ENCODE measurements at regions not wholly inside any gene's neighbourhood (a gene's known extent, or its start where the extent isn't known, plus 50 kb on each side); places are given as distances from the start of the nearest gene placed in this dataset.

DNA sequence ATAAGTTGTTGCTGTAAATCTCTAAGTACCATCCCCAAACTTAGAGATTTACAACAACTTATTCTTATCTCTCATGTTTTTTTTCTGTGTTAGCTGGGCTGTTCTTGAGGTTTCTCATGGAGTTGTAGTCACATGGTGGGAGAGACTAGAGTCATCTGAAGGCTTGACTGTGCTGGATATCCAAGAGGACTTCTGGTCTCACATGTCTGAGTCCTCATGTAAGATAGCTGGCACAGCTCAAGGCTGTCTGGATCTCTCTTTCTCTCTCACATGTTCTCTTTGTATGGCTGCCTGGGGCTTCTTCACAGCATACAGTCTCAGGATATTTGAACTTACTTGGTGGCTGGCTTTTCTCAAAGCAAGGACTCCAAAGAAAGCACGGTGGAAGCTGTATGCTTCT, 63.8 kb downstream of the DACT1 start:
- no peak overlapping the region for H3K9ac ChIP-seq (ENCODE audit: low read length)
- no peak overlapping the region for H3K27ac ChIP-seq (ENCODE audit: low read length)
- H3K36me3 ChIP-seq (ENCODE audit: insufficient read depth, low read length): no peaks in the 10 kb centered on the region
- no peak overlapping the region for H2AFZ ChIP-seq (ENCODE audit: low read depth, low read length)
- no peaks in the 10 kb centered on the region for H3K27me3 ChIP-seq (ENCODE audit: insufficient read depth, low read depth, low read length)
- H3K9me3 ChIP-seq (ENCODE audit: low read length): no peaks in the 10 kb centered on the region
- no peaks in the 10 kb centered on the region for H3K9me2 ChIP-seq (ENCODE audit: insufficient read depth, low read length)
- H3K4me2 ChIP-seq (ENCODE audit: low read length): no peak overlapping the region
- H4K20me1 ChIP-seq (ENCODE audit: insufficient read depth): no peaks in the 10 kb centered on the region
- no peaks in the 10 kb centered on the region for H3K79me2 ChIP-seq (replicated peaks; ENCODE audit: insufficient read depth, low read length)
- TF ChIP-seq MXI1 (conservative IDR thresholded peaks at IDR 0.05; ENCODE audit: poor library complexity, severe bottlenecking): no peak
- no peak for TF ChIP-seq POLR2AphosphoS5 (IDR thresholded peaks at IDR 0.05)
- TF ChIP-seq, protein P1, sequence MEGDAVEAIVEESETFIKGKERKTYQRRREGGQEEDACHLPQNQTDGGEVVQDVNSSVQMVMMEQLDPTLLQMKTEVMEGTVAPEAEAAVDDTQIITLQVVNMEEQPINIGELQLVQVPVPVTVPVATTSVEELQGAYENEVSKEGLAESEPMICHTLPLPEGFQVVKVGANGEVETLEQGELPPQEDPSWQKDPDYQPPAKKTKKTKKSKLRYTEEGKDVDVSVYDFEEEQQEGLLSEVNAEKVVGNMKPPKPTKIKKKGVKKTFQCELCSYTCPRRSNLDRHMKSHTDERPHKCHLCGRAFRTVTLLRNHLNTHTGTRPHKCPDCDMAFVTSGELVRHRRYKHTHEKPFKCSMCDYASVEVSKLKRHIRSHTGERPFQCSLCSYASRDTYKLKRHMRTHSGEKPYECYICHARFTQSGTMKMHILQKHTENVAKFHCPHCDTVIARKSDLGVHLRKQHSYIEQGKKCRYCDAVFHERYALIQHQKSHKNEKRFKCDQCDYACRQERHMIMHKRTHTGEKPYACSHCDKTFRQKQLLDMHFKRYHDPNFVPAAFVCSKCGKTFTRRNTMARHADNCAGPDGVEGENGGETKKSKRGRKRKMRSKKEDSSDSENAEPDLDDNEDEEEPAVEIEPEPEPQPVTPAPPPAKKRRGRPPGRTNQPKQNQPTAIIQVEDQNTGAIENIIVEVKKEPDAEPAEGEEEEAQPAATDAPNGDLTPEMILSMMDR (IDR thresholded peaks at IDR 0.05; ENCODE audit: poor library complexity, severe bottlenecking): no peak
- no peak for TF ChIP-seq TAF1 (IDR thresholded peaks at IDR 0.05; ENCODE audit: low read depth)
- no peak for TF ChIP-seq EZH2 (IDR thresholded peaks at IDR 0.05; ENCODE audit: borderline replicate concordance, insufficient read depth, low read length, poor library complexity, severe bottlenecking)
- no peak for TF ChIP-seq EP300 (conservative IDR thresholded peaks at IDR 0.05; ENCODE audit: poor library complexity, severe bottlenecking)
- TF ChIP-seq RAD21 (conservative IDR thresholded peaks at IDR 0.05): no peak
- no peak for TF ChIP-seq SMC3 (conservative IDR thresholded peaks at IDR 0.05; ENCODE audit: poor library complexity)
- no peak for TF ChIP-seq REST (IDR thresholded peaks at IDR 0.05; ENCODE audit: borderline replicate concordance)
- H3K4me3 ChIP-seq (ENCODE audit: low read length): no peak overlapping the region
- H3F3A ChIP-seq (ENCODE audit: insufficient read depth, low read length, poor library complexity, severe bottlenecking): no peaks in the 10 kb centered on the region

DNA sequence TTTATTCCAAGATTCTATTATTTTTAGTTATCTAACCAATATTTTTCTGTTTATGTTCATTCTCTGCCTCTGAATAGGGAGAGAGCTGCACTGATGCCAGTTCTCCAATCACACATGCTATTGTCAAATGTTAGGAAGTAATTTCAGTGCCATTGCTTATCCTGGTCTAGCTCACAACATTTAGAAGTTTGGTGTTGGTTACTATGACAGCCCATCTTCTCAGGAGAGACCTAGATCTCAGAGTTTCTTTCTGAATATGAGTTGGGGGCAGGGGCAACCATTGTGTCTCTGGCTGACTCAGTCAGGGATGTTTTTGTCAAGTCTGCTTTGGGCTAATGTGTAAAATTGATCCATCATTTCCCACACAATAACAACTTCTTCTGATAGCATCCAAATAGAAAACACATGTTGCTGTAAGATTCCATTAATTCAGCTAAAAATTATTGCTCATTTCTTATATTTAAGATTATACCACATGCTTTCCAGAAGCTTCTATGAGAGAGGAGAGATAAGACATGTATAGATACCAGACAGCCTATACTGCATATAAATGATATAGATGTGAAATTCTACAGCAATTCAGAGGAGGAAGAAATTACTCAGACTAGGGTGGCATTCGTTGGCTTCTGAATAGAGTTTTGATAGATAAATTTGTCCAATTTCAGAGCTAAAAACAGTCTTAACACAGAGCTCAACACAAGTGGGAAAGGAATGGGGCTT, 64.8 kb downstream of the DACT1 start:
- H3K4me3 ChIP-seq (ENCODE audit: low read length): no peak overlapping the region
- H4K20me1 ChIP-seq (ENCODE audit: insufficient read depth): no peaks in the 10 kb centered on the region
- H3K27me3 ChIP-seq (ENCODE audit: insufficient read depth, low read depth, low read length): no peaks in the 10 kb centered on the region
- no peak for TF ChIP-seq TAF1 (IDR thresholded peaks at IDR 0.05; ENCODE audit: low read depth)
- H3K9me3 ChIP-seq (ENCODE audit: low read length): no peaks in the 10 kb centered on the region
- H3K9ac ChIP-seq (ENCODE audit: low read length): no peak overlapping the region
- H3F3A ChIP-seq (ENCODE audit: insufficient read depth, low read length, poor library complexity, severe bottlenecking): no peaks in the 10 kb centered on the region
- no peaks in the 10 kb centered on the region for H3K9me2 ChIP-seq (ENCODE audit: insufficient read depth, low read length)
- H3K36me3 ChIP-seq (ENCODE audit: insufficient read depth, low read length): no peaks in the 10 kb centered on the region
- H3K27ac ChIP-seq (ENCODE audit: low read length): no peak overlapping the region
- no peaks in the 10 kb centered on the region for H3K79me2 ChIP-seq (replicated peaks; ENCODE audit: insufficient read depth, low read length)
- no peak overlapping the region for H2AFZ ChIP-seq (ENCODE audit: low read depth, low read length)
- no peak overlapping the region for H3K4me2 ChIP-seq (ENCODE audit: low read length)
